PC-3 (cell line): ENCODE measurements at regions not wholly inside any gene's neighbourhood (a gene's known extent, or its start where the extent isn't known, plus 50 kb on each side); places are given as distances from the start of the nearest gene placed in this dataset.

Experiments used
- ATAC-seq: fragments of 200-7000 bp; cut with Tn5 transposase; 2 replicates; pipeline ENCODE4 v1.9.1; 2020; ENCODE audit warnings: mild to moderate bottlenecking, moderate library complexity
- BruUV-seq: library from RNA; stranded (reverse); fragments of 400-500 nt; replicated peaks from 2 replicates; lab custom pipeline; 2021; lab: Mats Ljungman, UMichigan
- CTCF ChIA-PET: fragments of 300-600 bp; sonication (Branson Sonifier 250); formaldehyde crosslinking; loops from one replicate; lab custom pipeline; 2022; ENCODE audit warnings: antibody characterized with exemption; lab: Charles Lee
- POLR2A ChIA-PET: fragments of 300-600 bp; sonication (Branson Sonifier 250); formaldehyde crosslinking; loops from one replicate; lab custom pipeline; 2022; ENCODE audit warnings: antibody characterized with exemption; ENCODE audit not compliant: unreplicated experiment; lab: Charles Lee
- DNase-seq: peaks from one replicate; pipeline ENCODE4 v3.0.0-alpha.2; 2015
- H2AFZ ChIP-seq: fragments of 300-600 bp; sonication (generic); 2 replicates; pipeline ENCODE4 v1.6.0; 2016; ENCODE audit warnings: antibody characterized with exemption, low read length
- H3F3A ChIP-seq: fragments of 300-600 bp; sonication (generic); one replicate; pipeline ENCODE4 v1.6.0; 2017; ENCODE audit warnings: antibody characterized with exemption, low read length, control low read depth, mild to moderate bottlenecking; ENCODE audit not compliant: unreplicated experiment
- H3K27ac ChIP-seq: fragments of 300-600 bp; sonication (generic); 2 replicates; pipeline ENCODE4 v1.5.1; 2016; ENCODE audit warnings: mild to moderate bottlenecking, low read length
- H3K27me3 ChIP-seq: fragments of 300-600 bp; sonication (generic); 2 replicates; pipeline ENCODE4 v1.6.1; 2016; ENCODE audit warnings: low read length, mixed read lengths
- H3K36me3 ChIP-seq: fragments of 300-600 bp; sonication (generic); 2 replicates; pipeline ENCODE4 v1.6.1; 2016; ENCODE audit warnings: low read depth, mixed run types, low read length, mixed read lengths
- H3K4me1 ChIP-seq: fragments of 300-600 bp; sonication (generic); 2 replicates; pipeline ENCODE4 v1.5.1; 2016; ENCODE audit warnings: low read length; ENCODE audit not compliant: insufficient read depth
- H3K4me2 ChIP-seq: fragments of 300-600 bp; sonication (generic); 2 replicates; pipeline ENCODE4 v1.6.0; 2016; ENCODE audit warnings: low read length
- H3K4me3 ChIP-seq: fragments of 300-600 bp; sonication (generic); 2 replicates; pipeline ENCODE4 v1.5.1; 2016; ENCODE audit warnings: mild to moderate bottlenecking, low read length, mixed read lengths
- H3K79me2 ChIP-seq: fragments of 300-600 bp; sonication (generic); 2 replicates; pipeline ENCODE4 v1.6.1; 2017; ENCODE audit warnings: low read length, mixed read lengths
- H3K9ac ChIP-seq: fragments of 300-600 bp; sonication (generic); 2 replicates; pipeline ENCODE4 v1.6.0; 2016; ENCODE audit warnings: mild to moderate bottlenecking, low read length
- H3K9me2 ChIP-seq: fragments of 300-600 bp; sonication (generic); replicated peaks from 2 replicates; pipeline ENCODE4 v1.6.1; 2016; ENCODE audit warnings: mixed run types, low read length, mixed read lengths
- H3K9me3 ChIP-seq: fragments of 300-600 bp; sonication (generic); 2 replicates; pipeline ENCODE4 v1.6.1; 2016; ENCODE audit warnings: low read length, mixed read lengths
- H4K20me1 ChIP-seq: fragments of 300-600 bp; sonication (generic); 2 replicates; pipeline ENCODE4 v1.6.1; 2016; ENCODE audit warnings: low read length, mixed read lengths
- CTCF ChIP-seq: fragments of 300-600 bp; sonication (generic); conservative IDR thresholded peaks from 2 replicates; pipeline ENCODE4 v1.5.1; 2017; ENCODE audit warnings: antibody characterized with exemption, low read depth, mild to moderate bottlenecking, low read length
- EZH2 ChIP-seq: fragments of 300-600 bp; sonication (generic); IDR thresholded peaks from one replicate; pipeline ENCODE4 v1.6.1; 2017; ENCODE audit warnings: antibody characterized with exemption, mild to moderate bottlenecking, low read length; ENCODE audit not compliant: unreplicated experiment
- EZH2phosphoT487 ChIP-seq: fragments of 300-600 bp; sonication (generic); IDR thresholded peaks from 2 replicates; pipeline ENCODE4 v1.6.1; 2018; ENCODE audit warnings: mild to moderate bottlenecking, antibody characterized with exemption, low read length, borderline replicate concordance
- intact Hi-C: fragments of 100-400 bp; cut with micrococcal nuclease; formaldehyde crosslinking; loops from 2 replicates; pipeline ENCODE4 v1.9.0; 2023

- Histone ChIP-seq H3K27ac (no peak overlapping the region), H4K20me1 (no peaks in the 10 kb centered on the region), H2AFZ (no peak overlapping the region), H3K9me2 (no peaks in the 10 kb centered on the region), H3F3A (no peaks in the 10 kb centered on the region), H3K9me3 (no peaks in the 10 kb centered on the region), H3K36me3 (no peaks in the 10 kb centered on the region), H3K79me2 (no peaks in the 10 kb centered on the region), H3K27me3 (no peaks in the 10 kb centered on the region), H3K4me1 (no peaks in the 10 kb centered on the region), H3K4me3 (no peak overlapping the region), H3K4me2 (no peak overlapping the region), H3K9ac (no peak overlapping the region)
- ATAC-seq = no peak
- DNase-seq = no peak
- ChIA-PET CTCF (no interaction called here), POLR2A (no interaction called here)
- no peak for TF ChIP-seq EZH2
- no peak for TF ChIP-seq EZH2phosphoT487
- BruUV-seq = no TSS peak
- intact Hi-C loops = no loop called here
Measured at GRCh38 chr14:98474900-98475299, 797.1 kb downstream of the BCL11B start.

DNA sequence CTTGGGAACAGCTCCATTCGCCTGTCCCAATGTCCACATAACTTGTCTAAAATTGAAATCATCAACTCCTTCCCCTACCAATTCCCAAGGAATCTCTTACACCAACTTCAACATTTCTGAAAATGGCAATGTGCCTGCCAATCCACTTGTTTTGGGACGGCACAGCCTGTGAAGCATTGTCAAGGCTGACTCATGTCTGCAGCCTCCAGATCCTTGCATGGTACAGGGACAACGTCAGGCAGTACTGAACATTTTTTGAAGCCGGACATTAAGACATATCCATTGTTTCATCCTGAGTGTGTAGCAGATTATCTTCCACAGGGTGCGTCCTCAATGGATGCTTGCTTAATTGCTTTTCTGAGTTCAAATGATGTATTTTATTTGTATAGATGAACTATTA is 794.1 kb downstream of the BCL11B start:
- Histone ChIP-seq H3K9ac (no peak overlapping the region), H3K36me3 (no peaks in the 10 kb centered on the region), H3K27ac (no peak overlapping the region), H2AFZ (no peak overlapping the region), H3K9me3 (no peaks in the 10 kb centered on the region), H3F3A (no peaks in the 10 kb centered on the region), H3K79me2 (no peaks in the 10 kb centered on the region), H3K4me3 (no peak overlapping the region), H3K9me2 (no peaks in the 10 kb centered on the region), H4K20me1 (no peaks in the 10 kb centered on the region), H3K27me3 (no peaks in the 10 kb centered on the region), H3K4me1 (no peaks in the 10 kb centered on the region), H3K4me2 (no peak overlapping the region)
- BruUV-seq = no TSS peak
- intact Hi-C loops = no loop called here
- ChIA-PET POLR2A (no interaction called here), CTCF (no interaction called here)
- ATAC-seq (no peak), DNase-seq (no peak)
- TF ChIP-seq CTCF = no peak
- no peak for TF ChIP-seq EZH2phosphoT487
- no peak for TF ChIP-seq EZH2

GRCh38 chr14:98489115-98489514 is 782.9 kb downstream of the BCL11B start:
- 0 out of 2 replicates have a peak, but pooled peaks cover 4% of the 10 kb centered on the region for H3K9me3 ChIP-seq
- ATAC-seq = no peak
- POLR2A ChIA-PET = no interaction called here

More at GRCh38 chr14:98489115-98489514, 782.9 kb downstream of the BCL11B start:
- Histone ChIP-seq H4K20me1 (no peaks in the 10 kb centered on the region), H3F3A (no peaks in the 10 kb centered on the region), H3K79me2 (no peaks in the 10 kb centered on the region), H3K4me3 (no peak overlapping the region), H2AFZ (no peak overlapping the region), H3K27me3 (no peaks in the 10 kb centered on the region), H3K9ac (no peak overlapping the region), H3K36me3 (no peaks in the 10 kb centered on the region), H3K4me2 (no peak overlapping the region), H3K27ac (no peak overlapping the region), H3K4me1 (no peaks in the 10 kb centered on the region), H3K9me2 (no peaks in the 10 kb centered on the region)
- TF ChIP-seq CTCF (no peak), EZH2phosphoT487 (no peak), EZH2 (no peak)
- CTCF ChIA-PET = no interaction called here
- DNase-seq = no peak
- no TSS peak for BruUV-seq
- intact Hi-C loops = no loop called here
